Fibroblast of the conjunctiva (primary cell): ENCODE measurements at regions not wholly inside any gene's neighbourhood (a gene's known extent, or its start where the extent isn't known, plus 50 kb on each side); places are given as distances from the start of the nearest gene placed in this dataset.

Experiments used
- DNase-seq: peaks from one replicate; pipeline ENCODE4 v3.0.0-alpha.2; 2010; ENCODE audit warnings: low read depth

DNA sequence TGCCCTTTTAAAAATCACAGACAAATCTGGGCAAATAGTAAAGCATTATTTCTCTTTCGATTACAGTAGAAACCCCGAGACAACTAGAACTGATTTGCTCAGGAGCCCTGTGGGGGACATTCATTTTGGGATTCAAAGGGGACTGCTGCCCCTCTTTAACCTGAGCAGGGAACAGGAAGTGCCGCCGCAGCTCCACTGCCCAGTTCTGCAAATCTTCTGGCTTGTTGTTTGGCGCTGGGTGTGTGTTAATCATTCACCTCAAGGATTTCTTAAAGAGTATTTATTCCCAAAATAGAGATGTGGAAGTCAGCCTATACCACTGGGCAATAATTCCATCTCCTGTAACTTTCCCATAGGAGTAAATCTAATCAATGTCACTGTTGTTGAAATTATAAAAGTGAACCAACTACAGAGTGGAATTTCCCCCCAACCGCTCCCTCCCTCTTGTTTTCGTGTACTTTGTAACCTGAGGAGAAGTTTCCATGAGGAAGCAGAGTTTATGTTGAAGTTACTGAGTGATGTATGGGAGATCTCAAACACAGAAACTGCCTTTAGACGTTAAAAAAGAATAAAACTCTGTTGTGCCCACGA lies 515.8 kb downstream of the KLF12 start:
- DNase-seq = no peak

DNA sequence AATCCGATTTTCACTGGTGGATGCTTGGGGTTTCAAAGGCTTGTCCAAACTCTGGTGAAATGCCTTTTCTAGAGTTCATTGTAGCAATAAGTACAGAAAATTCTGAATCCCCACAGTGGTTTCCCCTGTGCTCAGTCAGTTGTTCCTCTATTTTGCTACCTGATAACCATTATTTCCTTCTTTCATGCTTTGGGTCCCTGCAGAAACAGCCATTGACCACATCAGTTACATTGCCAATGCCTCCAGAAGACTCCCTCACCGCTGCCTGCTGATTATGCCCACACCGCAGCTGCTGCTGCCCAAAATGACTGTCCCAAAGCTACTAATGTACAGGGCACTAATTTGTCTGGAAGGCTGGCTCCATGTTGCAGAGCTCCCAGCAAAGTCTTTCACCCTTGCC lies 517.3 kb downstream of the KLF12 start:
- DNase-seq = no peak

DNA sequence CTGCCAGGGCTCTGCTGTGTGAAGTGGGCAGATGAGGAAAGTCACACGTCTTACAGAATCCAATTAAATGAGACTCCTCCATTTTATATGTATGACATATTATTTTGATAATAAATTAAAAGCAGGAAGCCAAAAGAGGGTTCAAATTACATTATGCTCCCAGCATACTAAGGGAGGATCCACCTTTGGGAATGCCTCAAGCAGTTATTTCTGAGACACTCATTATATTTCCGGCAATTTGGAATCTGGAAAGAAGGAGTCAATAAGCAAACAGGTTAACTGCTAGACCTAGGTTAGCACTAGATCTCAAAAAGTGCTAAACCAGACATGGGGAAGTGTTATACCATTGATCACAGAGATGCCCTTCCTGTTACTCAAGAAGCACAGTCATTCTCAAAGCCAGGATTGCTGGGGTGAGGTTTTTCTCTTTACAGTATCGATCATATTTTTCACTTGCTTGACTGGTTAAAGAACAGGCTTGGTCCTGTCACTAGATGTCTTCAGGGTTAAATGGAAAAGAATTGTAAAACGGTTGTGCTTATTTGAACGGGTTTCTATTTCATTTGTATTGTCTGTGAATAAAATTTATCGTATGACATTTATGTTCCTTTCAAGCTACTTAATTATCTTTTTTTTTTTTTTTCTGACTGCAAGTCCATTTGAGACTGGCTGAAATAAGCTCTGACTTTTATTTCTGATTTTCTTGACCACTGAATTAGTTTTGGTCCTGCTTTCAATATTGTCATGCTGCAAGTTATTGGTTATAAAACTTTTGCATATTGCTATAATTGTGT lies 523.2 kb downstream of the KLF12 start:
- no peak for DNase-seq

DNA sequence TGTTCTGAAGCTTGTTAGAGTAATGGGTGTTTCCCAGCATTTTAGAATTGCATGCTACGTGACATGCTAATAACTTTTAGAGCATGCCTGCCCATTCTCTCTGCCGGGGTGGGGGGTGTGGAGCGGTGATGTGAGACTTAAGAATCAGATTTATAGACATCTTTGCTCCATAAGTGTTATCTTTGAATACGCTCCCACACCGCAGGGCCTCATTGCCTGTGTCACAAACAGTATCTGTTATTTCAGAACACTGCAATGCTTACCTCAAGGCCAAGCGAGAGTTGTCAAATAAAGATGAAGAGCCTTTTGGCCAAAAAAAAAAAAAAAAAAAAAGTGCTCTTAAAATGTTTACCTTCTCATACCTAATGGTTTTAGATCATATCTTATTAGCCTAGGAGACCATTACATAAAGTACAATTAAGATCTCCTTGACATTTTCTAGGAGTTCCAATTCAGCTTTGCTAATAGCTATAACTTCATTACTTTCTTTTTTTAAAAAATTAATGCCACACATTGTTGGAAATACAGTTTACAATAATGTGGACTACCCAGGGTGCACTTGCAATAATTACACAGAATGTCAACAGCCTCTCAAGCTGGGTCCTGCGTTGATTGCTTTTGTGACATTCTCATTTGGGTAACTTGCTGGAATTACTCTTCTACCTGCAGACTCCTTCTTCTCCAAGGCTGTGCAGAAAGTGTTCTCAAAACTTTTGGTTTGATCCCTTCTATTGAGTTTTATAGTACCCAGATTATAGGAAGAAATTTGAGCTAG lies 525.3 kb downstream of the KLF12 start:
- DNase-seq = no peak

DNA sequence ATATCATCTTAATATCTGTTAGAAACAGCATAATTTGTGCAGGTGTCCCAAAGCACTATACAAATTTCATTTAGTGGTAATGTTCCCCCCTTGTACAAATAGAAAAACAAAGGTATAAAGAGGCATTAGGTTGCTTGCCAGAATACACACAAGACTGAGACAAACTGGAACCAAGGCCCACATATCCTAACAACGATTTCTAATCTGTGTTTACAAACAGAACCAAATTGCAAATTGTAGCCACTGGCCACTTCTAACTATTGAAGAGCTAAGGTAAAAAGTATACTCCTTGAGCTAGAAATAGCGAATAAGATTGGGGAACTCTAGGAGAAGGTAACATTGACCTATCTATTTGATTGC lies 526.1 kb downstream of the KLF12 start:
- DNase-seq = no peak

DNA sequence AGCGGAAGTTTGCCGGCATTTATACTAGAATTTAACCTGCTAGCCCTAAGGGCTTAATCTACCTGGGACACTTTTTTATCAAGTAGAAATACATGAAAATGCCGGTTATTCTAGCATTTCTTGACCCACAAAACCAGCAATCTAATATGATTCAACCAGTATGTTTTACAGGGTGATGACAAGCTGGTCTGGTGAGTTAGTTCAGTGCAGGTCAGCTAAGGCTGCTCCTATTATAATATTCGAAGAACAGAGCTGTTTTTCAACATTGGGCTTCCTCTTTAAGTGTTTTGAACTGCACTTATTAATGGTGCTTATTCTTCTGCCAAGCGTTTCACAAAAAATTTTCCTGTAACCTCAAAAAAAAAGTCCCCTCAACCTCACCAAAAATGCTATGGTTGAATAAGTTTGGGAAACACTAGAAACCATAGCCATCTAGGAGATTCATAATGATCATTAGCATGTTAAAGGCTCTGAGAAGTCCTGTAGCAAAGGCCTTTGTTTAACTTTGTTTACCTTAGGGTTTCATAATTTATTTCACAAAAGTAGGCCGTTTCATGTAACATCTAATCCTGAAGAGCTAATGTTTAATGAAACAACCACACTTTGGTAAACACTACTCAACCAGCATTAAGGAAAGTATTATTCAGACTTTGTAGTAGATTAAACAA lies 526.6 kb downstream of the KLF12 start:
- no peak for DNase-seq

DNA sequence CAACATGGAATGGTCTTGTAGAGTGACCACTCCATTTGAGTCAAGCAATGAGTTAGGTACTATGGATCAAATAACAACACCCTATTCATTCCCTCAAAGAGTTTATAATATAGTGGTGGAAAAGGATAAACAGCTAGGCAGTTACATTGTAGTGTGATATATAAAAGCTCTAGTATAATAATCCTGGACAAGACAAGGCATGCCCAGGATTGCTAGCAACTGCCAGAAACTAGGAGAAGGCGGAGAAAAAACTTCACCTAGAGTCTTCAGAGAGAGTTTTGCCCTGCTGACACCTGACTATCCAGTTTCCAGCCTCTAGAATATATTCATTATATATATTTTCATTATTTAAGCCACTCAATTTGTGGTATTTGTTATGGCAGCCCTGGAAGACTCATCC lies 530.6 kb downstream of the KLF12 start:
- DNase-seq = no peak

DNA sequence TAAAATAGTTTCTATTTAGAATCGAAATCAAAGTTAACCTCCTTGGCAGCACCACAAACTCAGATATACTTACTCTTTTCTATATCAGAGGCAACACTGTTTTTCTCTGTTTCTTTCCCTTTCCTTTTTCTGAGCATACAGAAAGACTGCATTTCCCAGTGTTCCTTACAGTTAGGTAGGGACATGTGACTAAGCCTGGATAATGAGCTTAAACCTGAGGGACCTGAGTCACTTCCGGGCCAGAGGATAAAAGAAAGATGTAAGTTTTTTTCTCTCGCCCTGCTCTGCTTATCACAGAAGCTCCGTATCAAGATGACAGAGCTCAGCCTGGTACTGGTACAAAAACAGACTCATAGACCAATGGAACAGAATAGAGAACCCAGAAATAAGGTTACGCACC lies 531.9 kb downstream of the KLF12 start:
- no peak for DNase-seq

DNA sequence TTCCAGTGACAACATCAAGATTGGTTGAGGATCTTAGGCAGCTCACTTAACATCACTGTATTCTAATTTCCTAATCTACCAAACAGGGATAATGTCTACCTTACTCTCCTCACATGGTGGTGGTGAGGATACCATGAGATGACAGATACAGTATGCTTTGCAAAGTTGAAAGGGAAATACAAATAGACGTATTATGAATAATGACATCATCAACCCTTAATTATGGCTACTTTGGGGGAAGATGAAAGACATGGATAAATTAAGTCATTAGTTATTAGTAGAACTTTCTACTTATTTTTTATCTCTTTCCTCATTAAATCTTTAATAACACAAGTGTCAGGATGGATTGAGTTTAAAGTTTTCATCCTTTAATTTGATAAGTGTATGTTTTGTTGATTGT lies 532.5 kb downstream of the KLF12 start:
- DNase-seq = no peak

DNA sequence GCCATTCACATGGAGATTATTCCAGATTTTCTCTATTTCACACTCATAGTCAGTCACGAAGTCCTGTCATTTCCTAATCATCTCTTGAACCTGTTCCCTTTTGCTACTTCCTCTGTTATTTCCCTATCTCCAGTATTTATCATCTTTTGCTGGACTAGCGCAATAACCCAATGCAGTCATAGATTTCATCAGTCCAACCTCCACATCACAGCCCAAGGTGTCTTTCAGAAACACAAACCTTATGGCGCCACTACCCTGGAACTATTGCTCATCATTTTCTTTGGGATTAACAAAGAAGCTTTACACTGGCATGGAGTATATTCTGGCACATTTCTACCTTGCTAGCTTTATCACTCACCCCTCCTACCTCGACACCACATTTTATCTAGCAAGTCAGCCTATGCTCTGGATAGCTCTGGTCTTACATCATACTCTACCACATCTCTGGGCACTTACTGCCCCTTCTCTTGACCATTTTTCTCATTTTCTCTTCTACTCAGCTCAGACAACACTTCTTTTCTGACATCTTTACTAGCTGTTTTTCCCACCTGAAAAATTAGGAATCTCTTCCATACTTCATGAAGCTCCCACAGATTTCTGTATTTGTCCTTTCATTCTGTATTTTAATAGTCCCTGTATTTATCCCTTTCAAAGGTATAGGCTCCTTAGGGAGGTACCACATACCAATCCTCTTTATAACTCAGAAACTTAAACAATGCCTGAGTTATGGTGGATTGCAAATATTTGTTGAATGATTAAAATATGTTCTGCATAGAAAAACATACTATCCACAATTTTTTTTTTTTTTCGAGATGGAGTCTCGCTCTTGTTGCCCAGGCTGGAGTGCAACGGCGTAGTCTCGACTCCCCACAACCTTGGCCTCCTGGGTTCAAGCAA lies 534.7 kb downstream of the KLF12 start:
- DNase-seq = no peak

DNA sequence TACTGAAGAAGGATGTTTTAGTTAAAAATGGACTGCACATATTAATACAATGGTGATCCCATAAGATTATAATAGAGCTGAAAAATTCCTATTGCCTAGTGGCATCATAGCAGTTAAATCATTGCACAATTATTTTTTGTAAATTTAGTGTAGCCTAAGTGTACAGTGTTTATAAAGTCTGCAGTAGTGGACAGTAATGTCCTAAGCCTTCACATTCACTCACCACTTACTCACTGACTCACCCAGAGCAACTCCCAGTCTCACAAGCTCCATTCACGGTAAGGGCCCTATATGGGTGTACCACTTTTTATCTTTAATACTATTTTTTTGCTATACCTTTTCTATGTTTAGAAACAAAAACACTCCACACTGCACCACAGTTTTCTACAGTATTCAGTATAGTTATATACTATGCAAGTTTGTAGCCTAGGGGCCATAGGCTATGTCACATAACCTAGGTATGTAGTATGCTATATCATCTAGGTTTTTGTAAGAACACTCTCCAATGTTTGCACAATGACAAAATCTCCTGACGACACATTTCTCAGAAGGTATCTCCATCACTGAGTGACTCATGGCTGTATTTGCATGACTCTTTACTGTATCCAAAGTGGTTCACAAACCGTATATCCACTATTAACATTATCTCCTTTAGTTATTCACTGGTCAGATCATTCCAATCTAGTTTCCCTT lies 536.0 kb downstream of the KLF12 start:
- no peak for DNase-seq

DNA sequence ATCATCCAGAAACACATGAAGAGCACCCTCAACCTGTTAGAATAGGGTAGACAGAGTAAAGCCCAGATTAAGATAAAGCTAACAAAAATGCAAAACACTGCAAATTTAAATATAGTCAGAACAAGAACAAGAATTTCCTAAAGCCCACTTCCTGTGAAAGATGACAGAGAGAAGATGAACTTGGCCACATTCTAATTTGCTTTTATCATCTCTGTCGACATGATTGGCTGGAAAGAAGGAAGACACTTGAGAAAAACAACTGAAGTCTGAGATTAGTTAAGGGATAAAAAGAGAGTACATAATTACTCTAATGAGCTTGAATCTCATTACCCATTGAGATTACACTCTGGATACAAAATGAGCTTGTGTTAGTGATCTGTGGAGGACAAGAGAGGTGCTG lies 537.6 kb downstream of the KLF5 start:
- no peak for DNase-seq

DNA sequence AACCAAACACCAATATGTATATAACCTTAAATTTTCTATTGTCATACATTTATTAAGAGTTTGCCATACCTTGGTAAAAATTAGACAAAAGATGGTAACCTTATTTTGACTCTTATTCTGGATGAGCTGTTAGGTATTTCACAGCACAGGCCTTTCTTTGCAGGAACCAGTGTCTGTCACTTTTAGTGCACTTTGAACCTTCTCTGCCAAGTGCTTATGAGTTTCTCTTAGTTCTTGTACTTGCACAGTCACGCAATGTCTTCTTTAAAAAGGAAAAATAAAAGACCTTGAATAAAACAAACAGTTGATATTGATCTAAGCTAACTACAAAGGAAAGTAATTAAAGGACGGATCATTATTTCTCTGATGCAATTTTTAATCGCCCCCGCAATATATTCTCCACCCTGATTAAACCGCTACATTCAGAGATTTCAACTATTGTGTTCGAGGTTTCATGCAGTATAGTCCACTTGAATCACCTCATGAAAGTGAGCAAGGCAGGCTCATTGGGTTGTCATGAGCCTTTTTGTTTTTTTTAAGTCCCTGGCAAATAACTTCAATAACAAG lies 534.5 kb downstream of the KLF5 start:
- no peak for DNase-seq

DNA sequence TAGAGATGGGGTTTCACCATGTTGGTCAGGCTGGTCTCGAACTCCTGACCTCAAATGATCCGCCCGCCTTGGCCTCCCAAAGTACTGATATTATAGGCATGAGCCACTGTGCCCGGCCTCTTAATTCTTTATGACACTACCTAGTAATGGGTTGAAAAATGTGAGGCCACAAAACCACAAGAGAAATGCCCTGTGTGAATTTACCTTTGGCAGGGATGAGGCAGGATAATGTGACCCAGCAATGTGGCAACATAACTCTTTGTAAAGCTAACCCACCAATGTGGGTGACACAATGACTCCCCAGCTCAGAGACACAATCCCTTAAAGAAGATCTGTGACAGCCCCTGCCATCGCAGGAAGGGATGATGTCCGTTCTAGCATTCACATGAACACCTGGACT lies 533.1 kb downstream of the KLF5 start:
- DNase-seq = no peak

DNA sequence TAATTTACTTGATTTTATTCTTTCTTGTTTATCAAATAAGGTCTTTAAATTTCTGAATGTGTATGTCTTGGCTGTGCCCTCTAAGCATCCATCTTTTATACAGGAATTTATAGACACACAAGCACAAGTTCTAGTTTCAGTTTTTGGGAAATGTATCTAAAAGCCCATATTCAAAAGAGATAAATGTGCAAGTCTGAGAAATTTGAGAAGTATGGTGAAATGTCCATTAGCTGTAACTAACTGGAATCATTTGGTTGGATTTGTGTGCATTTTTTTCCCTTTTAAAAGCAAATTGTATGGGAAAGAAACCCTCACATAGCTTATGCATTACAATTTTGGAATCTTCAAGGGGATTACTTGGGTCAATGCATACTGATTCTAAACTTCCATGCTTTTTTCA lies 532.0 kb downstream of the KLF5 start:
- DNase-seq = no peak

DNA sequence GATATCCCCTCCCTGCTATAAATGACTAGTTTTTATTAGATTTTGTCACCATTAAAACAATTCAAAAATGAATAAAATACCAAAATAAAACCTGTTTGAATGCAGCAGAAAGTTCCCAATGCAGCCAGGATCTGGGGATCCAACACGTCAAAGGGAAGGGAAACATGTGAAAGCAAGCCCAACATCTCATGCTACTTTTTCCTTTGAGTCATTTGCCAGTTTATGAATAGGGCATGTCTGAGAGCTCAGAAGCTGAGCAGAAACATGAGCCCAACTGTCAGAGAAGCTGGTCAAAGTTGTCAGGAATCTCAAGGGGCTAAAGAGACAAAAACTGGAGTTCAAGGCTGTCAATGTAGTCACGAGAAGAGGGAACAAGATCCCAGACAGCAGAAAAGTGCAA lies 526.4 kb downstream of the KLF5 start:
- DNase-seq = no peak

DNA sequence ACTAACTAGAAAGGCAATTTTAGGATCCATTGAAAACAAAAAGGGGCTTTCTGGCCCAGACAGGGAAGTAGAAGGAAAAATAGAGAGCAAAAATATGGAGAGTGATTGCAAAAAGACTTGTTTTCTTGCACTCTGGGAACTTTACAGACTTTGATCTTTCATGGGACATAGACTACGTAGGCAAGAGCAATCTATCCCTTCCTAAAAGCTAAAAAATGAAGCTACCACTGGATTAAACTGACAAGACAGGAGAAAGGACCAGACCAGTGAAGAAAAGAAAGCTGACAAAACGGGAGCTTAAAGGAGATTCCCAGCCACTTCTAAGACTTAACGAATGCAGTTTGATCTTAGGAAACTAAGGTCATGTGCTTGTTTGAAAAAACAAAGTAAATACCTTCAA lies 524.5 kb downstream of the KLF5 start:
- DNase-seq = no peak

DNA sequence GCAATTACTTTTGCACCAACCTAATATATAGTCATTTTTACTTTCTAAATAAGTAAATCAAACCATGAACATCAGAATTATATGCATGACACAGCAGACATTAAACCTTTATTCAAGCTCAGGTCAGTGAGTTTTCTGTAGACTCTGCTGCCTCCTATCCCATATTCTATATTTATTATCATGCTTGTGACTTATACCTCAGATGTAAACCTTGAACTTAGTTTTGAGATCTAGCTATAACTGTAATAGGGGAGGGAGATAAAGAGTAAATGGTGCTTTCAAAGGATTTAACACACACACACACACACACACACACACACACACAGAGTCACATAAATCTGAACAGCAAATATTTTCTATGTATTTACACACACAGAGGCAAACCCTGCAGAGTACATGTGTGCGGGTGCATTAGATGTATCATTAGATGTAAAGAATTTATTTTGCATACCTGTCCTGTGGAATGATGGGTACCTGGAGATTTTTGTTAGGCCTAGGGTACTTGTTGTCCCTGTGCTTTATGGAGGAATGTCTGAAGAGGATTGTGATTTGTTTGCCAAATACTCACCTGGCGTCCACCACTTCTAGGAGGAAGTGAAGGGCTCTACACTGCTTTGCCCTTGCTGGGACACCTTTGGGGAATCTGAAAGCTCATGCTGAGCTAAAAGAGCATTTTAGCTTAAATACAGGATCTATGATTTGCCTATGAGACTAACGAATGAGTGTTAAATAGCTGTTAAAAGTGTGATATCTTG lies 521.9 kb downstream of the KLF5 start:
- DNase-seq = no peak

DNA sequence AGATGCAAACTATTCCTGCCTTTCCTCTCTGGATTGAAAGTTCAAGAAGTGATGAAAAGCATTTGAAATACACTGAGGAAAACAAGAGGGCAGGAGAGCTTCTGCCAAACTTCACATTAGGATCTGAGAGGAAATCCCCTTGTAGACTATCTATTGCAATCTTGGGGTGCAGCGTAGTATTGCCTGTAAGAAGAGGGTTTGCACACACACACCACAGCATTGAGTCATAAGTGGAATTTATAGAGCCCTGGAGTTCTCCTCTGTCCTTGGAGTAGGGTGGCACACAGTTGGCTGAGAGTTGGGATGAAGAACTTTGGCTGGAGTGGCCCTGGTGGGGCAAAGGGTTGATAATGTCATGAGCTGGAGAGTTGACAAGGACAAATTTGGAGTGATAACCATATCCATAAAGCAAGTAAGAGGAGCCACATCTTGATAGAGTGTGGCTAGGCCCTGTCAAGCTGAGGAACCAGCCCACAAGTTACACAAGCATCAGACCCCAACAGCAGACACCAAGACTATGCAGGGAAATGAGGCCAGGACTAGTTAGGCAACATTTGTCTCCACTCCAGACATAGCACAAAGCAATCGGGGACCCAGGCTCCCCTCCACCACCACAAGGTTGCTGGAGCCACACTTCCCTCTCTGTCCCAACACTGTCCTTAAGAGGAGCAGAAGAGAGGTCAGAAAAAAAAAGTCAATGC lies 520.9 kb downstream of the KLF5 start:
- DNase-seq = no peak
